ENCODE measurements at regions not wholly inside any gene's neighbourhood (a gene's known extent, or its start where the extent isn't known, plus 50 kb on each side); places are given as distances from the start of the nearest gene placed in this dataset.

- Mint-ChIP-seq H3K4me3 (ENCODE audit: unreplicated experiment) (no peak overlapping the region), H3K27ac (ENCODE audit: low read depth, unreplicated experiment) (no peak overlapping the region), H3K36me3 (ENCODE audit: insufficient read depth, unreplicated experiment) (peaks cover 6% of the 10 kb centered on the region), H3K4me1 (ENCODE audit: insufficient read depth, unreplicated experiment) (peaks cover 24% of the 10 kb centered on the region), H3K9me3 (ENCODE audit: unreplicated experiment) (no peaks in the 10 kb centered on the region), H3K27me3 (ENCODE audit: insufficient read depth, unreplicated experiment) (peaks cover 31% of the 10 kb centered on the region)
- no peak for DNase-seq (ENCODE audit: unreplicated experiment)
- no TSS peak for BruUV-seq (replicated peaks)
- ChIA-PET POLR2A (no interaction called here), CTCF (interaction anchor here (0.9 kb wide), 1 partner anchor 813 kb away, joined by 3 read pairs; no protein-coding TSS in a partner anchor)
- no peak for TF ChIP-seq CTCF (IDR thresholded peaks at IDR 0.05; ENCODE audit: unreplicated experiment)
- intact Hi-C loops (cut with micrococcal nuclease) = loop anchor here (5.0 kb wide), 1 partner anchor 476 kb away; no protein-coding TSS in a partner anchor
Measured at GRCh38 chrX:46328133-46328532, 217.1 kb downstream of the ZNF674 start.

GRCh38 chrX:46327566-46328115 is 217.6 kb downstream of the ZNF674 start:
- H3K4me1 Mint-ChIP-seq (ENCODE audit: insufficient read depth, unreplicated experiment) = peaks cover 24% of the 10 kb centered on the region
- no TSS peak for BruUV-seq (replicated peaks)
- peak; percentile 83 for DNase-seq (ENCODE audit: unreplicated experiment)
- peak overlapping the region; percentile 71 for H3K4me3 Mint-ChIP-seq (ENCODE audit: unreplicated experiment)
- H3K36me3 Mint-ChIP-seq (ENCODE audit: insufficient read depth, unreplicated experiment) = peaks cover 6% of the 10 kb centered on the region
- intact Hi-C loops (cut with micrococcal nuclease) = loop anchor here (1.0 to 5.0 kb wide), 2 partner anchors 475 to 503 kb away; no protein-coding TSS in a partner anchor
- H3K9me3 Mint-ChIP-seq (ENCODE audit: unreplicated experiment) = no peaks in the 10 kb centered on the region
- ChIA-PET CTCF (interaction anchor here (0.9 kb wide), 1 partner anchor 812 kb away, joined by 3 read pairs; no protein-coding TSS in a partner anchor), POLR2A (interaction anchor here (1.5 kb wide), 1 partner anchor 49 kb away, joined by 5 read pairs; no protein-coding TSS in a partner anchor)
- TF ChIP-seq CTCF (IDR thresholded peaks at IDR 0.05; ENCODE audit: unreplicated experiment) = no peak
- H3K27me3 Mint-ChIP-seq (ENCODE audit: insufficient read depth, unreplicated experiment) = peaks cover 36% of the 10 kb centered on the region
- peak overlapping the region; percentile 85 for H3K27ac Mint-ChIP-seq (ENCODE audit: low read depth, unreplicated experiment)

GRCh38 chrX:46326161-46326560 is 219.1 kb downstream of the ZNF674 start:
- POLR2A ChIA-PET = interaction anchor here (0.9 to 1.7 kb wide), 8 partner anchors 12 to 574 kb away, joined by 3 to 14 read pairs (median 4); no protein-coding TSS in a partner anchor
- peak; percentile 49 for DNase-seq (ENCODE audit: unreplicated experiment)
- CTCF ChIA-PET = interaction anchor here (0.7 kb wide), 1 partner anchor 64 kb away, joined by 3 read pairs; no protein-coding TSS in a partner anchor
- Mint-ChIP-seq H3K4me1 (ENCODE audit: insufficient read depth, unreplicated experiment) (peaks cover 24% of the 10 kb centered on the region), H3K27ac (ENCODE audit: low read depth, unreplicated experiment) (peak overlapping the region; percentile 60), H3K36me3 (ENCODE audit: insufficient read depth, unreplicated experiment) (peaks cover 6% of the 10 kb centered on the region), H3K27me3 (ENCODE audit: insufficient read depth, unreplicated experiment) (peaks cover 50% of the 10 kb centered on the region), H3K4me3 (ENCODE audit: unreplicated experiment) (peak overlapping the region; percentile 71), H3K9me3 (ENCODE audit: unreplicated experiment) (no peaks in the 10 kb centered on the region)
- intact Hi-C loops (cut with micrococcal nuclease) = loop anchor here (5.0 kb wide), 1 partner anchor 474 kb away; no protein-coding TSS in a partner anchor
- TF ChIP-seq CTCF (IDR thresholded peaks at IDR 0.05; ENCODE audit: unreplicated experiment) = no peak
- BruUV-seq (replicated peaks) = no TSS peak

- Mint-ChIP-seq H3K36me3 (ENCODE audit: insufficient read depth, unreplicated experiment) (peaks cover 6% of the 10 kb centered on the region), H3K4me1 (ENCODE audit: insufficient read depth, unreplicated experiment) (peaks cover 24% of the 10 kb centered on the region), H3K27ac (ENCODE audit: low read depth, unreplicated experiment) (peak overlapping the region; percentile 60), H3K9me3 (ENCODE audit: unreplicated experiment) (no peaks in the 10 kb centered on the region), H3K27me3 (ENCODE audit: insufficient read depth, unreplicated experiment) (peaks cover 53% of the 10 kb centered on the region), H3K4me3 (ENCODE audit: unreplicated experiment) (peak overlapping the region; percentile 71)
- POLR2A ChIA-PET = interaction anchor here (1.0 to 1.7 kb wide), 6 partner anchors 11 to 476 kb away, joined by 3 to 14 read pairs (median 4); no protein-coding TSS in a partner anchor
- intact Hi-C loops (cut with micrococcal nuclease) = loop anchor here (5.0 kb wide), 1 partner anchor 473 kb away; no protein-coding TSS in a partner anchor
- DNase-seq (ENCODE audit: unreplicated experiment) = peak; percentile 86
- CTCF ChIA-PET = interaction anchor here (0.8 to 1.4 kb wide), 2 partner anchors 51 to 69 kb away, joined by 4 to 5 read pairs; no protein-coding TSS in a partner anchor
- no TSS peak for BruUV-seq (replicated peaks)
- no peak for TF ChIP-seq CTCF (IDR thresholded peaks at IDR 0.05; ENCODE audit: unreplicated experiment)
Measured at GRCh38 chrX:46325312-46325877, 219.8 kb downstream of the ZNF674 start.
